Gastroesophageal sphincter (tissue), 4 donors: ENCODE measurements at regions not wholly inside any gene's neighbourhood (a gene's known extent, or its start where the extent isn't known, plus 50 kb on each side); places are given as distances from the start of the nearest gene placed in this dataset.

Experiments used
- ATAC-seq: fragments of 150-250 bp; one replicate; pipeline ENCODE4 v1.9.1; 2016; ENCODE audit warnings: mild to moderate bottlenecking, moderate library complexity
- H3K27ac ChIP-seq, 4 donors: fragments of 200-600 bp; sonication (generic) in 3 of 4; 1 replicate in 3 of 4; 2 replicates in 1 of 4; pipeline ENCODE4 v1.5.1; 2016 to 2019
- H3K27me3 ChIP-seq: fragments of 200-600 bp; sonication (generic); one replicate; pipeline ENCODE4 v1.5.1; 2019
- H3K36me3 ChIP-seq, 2 donors: fragments of 200-600 bp; sonication (generic); one replicate each; pipeline ENCODE4 v1.5.1; 2019; ENCODE audit warnings: control low read depth in 1 of 2
- H3K4me1 ChIP-seq, 3 donors: fragments of 200-600 bp; sonication (generic); 1 replicate in 2 of 3; 2 replicates in 1 of 3; pipeline ENCODE4 v1.5.1; 2016 to 2019; ENCODE audit warnings: control low read depth in 2 of 3
- H3K4me3 ChIP-seq, 2 donors: fragments of 200-600 bp; sonication (generic); one replicate each; pipeline ENCODE4 v1.5.1; 2019; ENCODE audit warnings: mild to moderate bottlenecking in 1 of 2, moderate library complexity in 1 of 2
- H3K9me3 ChIP-seq, 3 donors: fragments of 200-600 bp; sonication (generic); one replicate each; pipeline ENCODE4 v1.5.1; 2017 to 2019; ENCODE audit warnings: control low read depth in 2 of 3
- EP300 ChIP-seq: sonication (generic); formaldehyde crosslinking; IDR thresholded peaks from one replicate; pipeline ENCODE4 v1.6.1; 2017; ENCODE audit warnings: antibody characterized with exemption, mild to moderate bottlenecking
- POLR2A ChIP-seq, 2 donors: fragments of 450-650 bp; IDR thresholded peaks; one replicate each; pipeline ENCODE4 v1.6.1; 2017; ENCODE audit warnings: antibody characterized with exemption in 2 of 2, mild to moderate bottlenecking in 2 of 2, moderate library complexity in 1 of 2
- POLR2AphosphoS5 ChIP-seq: sonication (generic); formaldehyde crosslinking; IDR thresholded peaks from one replicate; pipeline ENCODE4 v1.6.1; 2017; ENCODE audit warnings: antibody characterized with exemption
- WGBS, 2 donors: methylation state at CpG; one replicate each; pipeline ENCODE4 v1.1.5; 2018; ENCODE audit warnings: low coverage in 1 of 2; 5-methylcytosine and 5-hydroxymethylcytosine counted together
- TF ChIP-seq, protein P1 (sequence below), 4 experiments: fragments of 200-600 bp in 2 of 4; fragments of 450-650 bp in 2 of 4; sonication (generic) in 1 of 4; IDR thresholded peaks; one replicate each; pipeline ENCODE4 v1.5.1; 2017 to 2019; ENCODE audit warnings: antibody characterized with exemption in 4 of 4, mild to moderate bottlenecking in 2 of 4, moderate library complexity in 2 of 4

DNA sequence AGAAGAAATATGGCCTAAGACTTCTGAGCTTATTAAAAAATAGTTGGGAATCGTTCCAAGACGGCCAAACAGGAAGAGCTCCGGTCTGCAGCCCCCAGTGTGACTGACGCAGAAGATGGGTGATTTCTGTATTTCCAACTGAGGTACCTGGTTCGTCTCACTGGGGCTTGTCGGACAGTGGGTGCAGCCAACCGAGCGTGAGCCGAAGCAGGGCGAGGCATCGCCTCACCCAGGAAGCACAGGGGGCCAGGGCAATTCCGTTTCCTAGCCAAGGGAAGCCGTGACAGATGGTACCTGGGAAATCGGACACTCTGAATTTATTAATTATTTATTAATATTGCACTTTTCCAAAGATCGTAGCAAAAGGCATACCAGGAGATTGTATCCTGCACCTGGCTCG is 857.8 kb downstream of the C12orf50 start:
- H3K9me3 ChIP-seq = no peaks in the 10 kb centered on the region
- H3K27ac ChIP-seq = no peak overlapping the region
- H3K27me3 ChIP-seq = no peaks in the 10 kb centered on the region
- 79 to 91% methylated on average over 6 to 10 of the region's 16 CpGs for whole genome bisulfite sequencing, 2 donors
- no peaks in the 10 kb centered on the region for H3K36me3 ChIP-seq
- no peak for ATAC-seq
- no peak overlapping the region for H3K4me3 ChIP-seq
- TF ChIP-seq, protein P1, sequence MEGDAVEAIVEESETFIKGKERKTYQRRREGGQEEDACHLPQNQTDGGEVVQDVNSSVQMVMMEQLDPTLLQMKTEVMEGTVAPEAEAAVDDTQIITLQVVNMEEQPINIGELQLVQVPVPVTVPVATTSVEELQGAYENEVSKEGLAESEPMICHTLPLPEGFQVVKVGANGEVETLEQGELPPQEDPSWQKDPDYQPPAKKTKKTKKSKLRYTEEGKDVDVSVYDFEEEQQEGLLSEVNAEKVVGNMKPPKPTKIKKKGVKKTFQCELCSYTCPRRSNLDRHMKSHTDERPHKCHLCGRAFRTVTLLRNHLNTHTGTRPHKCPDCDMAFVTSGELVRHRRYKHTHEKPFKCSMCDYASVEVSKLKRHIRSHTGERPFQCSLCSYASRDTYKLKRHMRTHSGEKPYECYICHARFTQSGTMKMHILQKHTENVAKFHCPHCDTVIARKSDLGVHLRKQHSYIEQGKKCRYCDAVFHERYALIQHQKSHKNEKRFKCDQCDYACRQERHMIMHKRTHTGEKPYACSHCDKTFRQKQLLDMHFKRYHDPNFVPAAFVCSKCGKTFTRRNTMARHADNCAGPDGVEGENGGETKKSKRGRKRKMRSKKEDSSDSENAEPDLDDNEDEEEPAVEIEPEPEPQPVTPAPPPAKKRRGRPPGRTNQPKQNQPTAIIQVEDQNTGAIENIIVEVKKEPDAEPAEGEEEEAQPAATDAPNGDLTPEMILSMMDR (IDR thresholded peaks at IDR 0.05) = no peak
- TF ChIP-seq EP300 = no peak
- TF ChIP-seq POLR2A (IDR thresholded peaks at IDR 0.05) = no peak
- TF ChIP-seq POLR2AphosphoS5 = no peak
- H3K4me1 ChIP-seq = no peaks in the 10 kb centered on the region

DNA sequence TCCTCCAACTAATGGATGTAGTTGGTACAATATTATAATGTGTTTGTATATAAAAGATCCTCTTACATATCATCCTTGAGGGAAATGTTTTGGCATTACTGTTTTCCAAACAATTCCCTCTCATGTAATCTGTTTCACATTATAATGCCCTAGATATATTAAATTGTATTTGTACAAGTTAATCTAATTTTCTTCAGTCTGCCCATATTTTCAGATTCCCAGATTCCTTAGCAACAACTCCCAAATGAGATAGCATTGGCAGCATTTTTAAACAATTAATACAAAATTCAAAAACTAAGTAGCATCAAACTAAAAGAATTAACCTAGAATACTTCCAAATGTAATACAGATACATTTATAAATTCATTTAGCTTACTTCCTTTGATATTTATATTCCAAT is 860.2 kb downstream of the C12orf50 start:
- H3K36me3 ChIP-seq = no peaks in the 10 kb centered on the region
- H3K27ac ChIP-seq = no peak overlapping the region
- H3K4me1 ChIP-seq = no peaks in the 10 kb centered on the region
- peaks cover 0 to 11% (median 0%) of the 10 kb centered on the region in 3 donors for H3K9me3 ChIP-seq
- TF ChIP-seq, protein P1 (IDR thresholded peaks at IDR 0.05) = no peak
- TF ChIP-seq EP300 = no peak
- TF ChIP-seq POLR2A (IDR thresholded peaks at IDR 0.05) = no peak
- no peak for TF ChIP-seq POLR2AphosphoS5
- ATAC-seq = no peak
- H3K4me3 ChIP-seq = no peak overlapping the region
- no peaks in the 10 kb centered on the region for H3K27me3 ChIP-seq

DNA sequence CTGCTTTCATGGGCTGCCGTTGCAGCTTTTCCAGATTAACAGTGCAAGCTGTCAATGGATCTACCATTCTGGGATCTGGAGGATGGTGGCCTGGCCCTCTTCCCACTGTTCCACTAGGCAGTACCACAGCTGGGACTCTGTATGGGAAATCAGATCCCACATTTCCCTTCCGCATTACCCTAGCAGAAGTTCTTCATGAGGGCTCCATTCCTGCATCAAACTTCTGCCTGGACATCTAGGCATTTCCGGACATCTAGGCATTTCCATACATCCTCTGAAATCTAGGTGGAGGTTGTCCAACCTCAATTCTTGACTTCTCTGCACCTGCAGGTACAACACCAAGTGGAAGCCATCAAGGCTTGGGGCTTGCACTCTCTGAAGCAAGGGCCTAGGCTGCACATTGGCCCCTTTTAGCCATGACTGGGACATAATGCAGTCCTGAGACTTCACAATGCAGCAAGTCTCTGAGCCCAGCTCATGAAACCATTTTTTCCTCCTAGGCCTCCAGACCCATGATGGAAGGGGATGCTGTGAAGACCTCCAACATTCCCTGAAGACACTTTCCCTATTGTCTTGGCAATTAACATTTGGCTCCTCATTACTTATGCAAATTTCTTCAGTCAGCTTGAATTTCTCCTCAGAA is 863.3 kb downstream of the C12orf50 start:
- no peak overlapping the region for H3K4me3 ChIP-seq
- no peaks in the 10 kb centered on the region for H3K4me1 ChIP-seq
- no peak for ATAC-seq
- TF ChIP-seq, protein P1 (IDR thresholded peaks at IDR 0.05) = no peak
- no peak for TF ChIP-seq POLR2A (IDR thresholded peaks at IDR 0.05)
- no peaks in the 10 kb centered on the region for H3K36me3 ChIP-seq
- H3K27me3 ChIP-seq = no peaks in the 10 kb centered on the region
- H3K9me3 ChIP-seq = peaks cover 0 to 19% (median 0%) of the 10 kb centered on the region in 3 donors
- WGBS, 2 donors = 90% methylated on average over 3 of the region's 3 CpGs; no CpG with 5 or more reads in 1 of the 2 donors
- no peak overlapping the region for H3K27ac ChIP-seq

DNA sequence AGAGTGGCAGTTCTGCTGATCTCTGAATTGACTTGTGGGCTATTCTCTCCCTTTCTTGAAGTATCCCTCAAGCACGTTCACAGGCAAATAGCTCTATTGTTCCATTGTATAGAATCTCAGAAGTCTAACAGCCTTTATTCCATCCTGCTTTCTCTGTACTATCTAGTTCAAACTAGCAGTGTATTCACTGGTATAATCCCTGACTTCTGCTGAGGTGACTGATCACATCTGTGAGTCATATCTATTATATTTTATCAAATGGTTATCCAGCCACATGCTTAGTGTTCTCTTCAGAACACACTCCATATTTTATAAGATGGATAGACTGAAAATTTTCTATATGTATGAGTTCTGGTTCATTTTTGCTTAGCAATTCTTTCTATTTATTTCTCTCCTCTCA is 866.1 kb downstream of the C12orf50 start:
- WGBS, 2 donors = 67 to 83% methylated on average over 1 of the region's 1 CpG

More for the DNA sequence above, 866.1 kb downstream of the C12orf50 start:
- no peaks in the 10 kb centered on the region for H3K27me3 ChIP-seq
- no peak for ATAC-seq
- no peaks in the 10 kb centered on the region for H3K4me1 ChIP-seq
- H3K27ac ChIP-seq = no peak overlapping the region
- peaks cover 0 to 19% (median 0%) of the 10 kb centered on the region in 3 donors for H3K9me3 ChIP-seq
- H3K4me3 ChIP-seq = no peak overlapping the region
- H3K36me3 ChIP-seq = no peaks in the 10 kb centered on the region
- TF ChIP-seq, protein P1 (IDR thresholded peaks at IDR 0.05) = no peak
- no peak for TF ChIP-seq POLR2AphosphoS5
- no peak for TF ChIP-seq POLR2A (IDR thresholded peaks at IDR 0.05)
- TF ChIP-seq EP300 = no peak
